ENCODE measurements at regions not wholly inside any gene's neighbourhood (a gene's known extent, or its start where the extent isn't known, plus 50 kb on each side); places are given as distances from the start of the nearest gene placed in this dataset.

DNA sequence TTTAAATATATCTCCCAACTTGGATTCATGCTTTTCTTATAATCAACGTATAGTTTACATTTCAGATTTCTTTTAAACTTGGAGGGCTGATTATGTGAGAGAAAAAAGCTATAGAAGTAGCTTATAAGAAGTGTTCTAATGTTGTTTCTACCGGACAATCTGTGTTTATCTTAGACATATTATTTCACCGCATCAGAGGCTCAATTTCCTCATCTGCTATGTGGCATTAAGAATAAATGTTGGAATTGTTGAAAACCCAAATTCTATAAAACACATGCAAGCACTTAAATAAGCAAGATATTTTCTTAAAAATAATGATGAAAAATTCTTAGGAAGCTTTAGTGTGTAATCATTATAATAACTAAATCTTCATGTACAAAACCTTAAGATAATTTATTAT is 407.9 kb downstream of the HRH4 start:
- intact Hi-C loops (cut with DNase I): no loop called here
- 76 to 84% (median 79%) methylated on average over 3 of the region's 3 CpGs for WGBS, 4 donors
- Histone ChIP-seq H3K27ac (no peak overlapping the region), H3K4me1 (replicated peaks in 1 of 2) (no peaks in the 10 kb centered on the region), H3K27me3 (no peaks in the 10 kb centered on the region), H3K9me3 (replicated peaks in 1 of 3) (no peaks in the 10 kb centered on the region), H3K4me3 (no peak overlapping the region), H3K36me3 (replicated peaks in 1 of 2) (no peaks in the 10 kb centered on the region)
- no peak for DNase-seq
- TF ChIP-seq POLR2A (IDR thresholded peaks at IDR 0.05): no peak

DNA sequence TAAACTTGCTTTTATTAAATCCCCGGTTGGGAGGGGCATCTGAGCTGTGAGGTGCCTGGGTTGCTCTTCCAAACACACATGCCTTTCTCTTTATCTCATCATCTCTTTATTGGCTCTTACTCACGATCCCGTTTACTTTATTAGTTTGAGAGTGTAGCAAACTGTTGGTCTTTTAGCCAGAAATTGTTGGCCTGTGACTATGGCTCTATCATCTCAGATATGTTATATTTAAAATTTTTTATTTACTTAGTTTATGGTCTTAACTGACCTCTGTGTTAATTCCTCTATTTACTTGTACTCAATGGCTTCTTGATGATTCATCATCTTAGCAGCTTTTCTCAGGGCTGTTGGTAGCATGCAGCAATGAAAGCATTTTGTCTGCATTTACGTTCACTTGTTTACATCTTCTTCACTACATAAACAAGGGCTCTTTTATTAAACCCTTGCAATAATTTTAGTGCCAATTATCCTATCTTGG is 408.4 kb downstream of the HRH4 start:
- H3K27me3 ChIP-seq: no peaks in the 10 kb centered on the region
- no peaks in the 10 kb centered on the region for H3K9me3 ChIP-seq (replicated peaks in 1 of 3)
- H3K4me1 ChIP-seq (replicated peaks in 1 of 2): no peaks in the 10 kb centered on the region
- intact Hi-C loops (cut with DNase I): no loop called here
- no peak overlapping the region for H3K27ac ChIP-seq
- TF ChIP-seq, protein P1, sequence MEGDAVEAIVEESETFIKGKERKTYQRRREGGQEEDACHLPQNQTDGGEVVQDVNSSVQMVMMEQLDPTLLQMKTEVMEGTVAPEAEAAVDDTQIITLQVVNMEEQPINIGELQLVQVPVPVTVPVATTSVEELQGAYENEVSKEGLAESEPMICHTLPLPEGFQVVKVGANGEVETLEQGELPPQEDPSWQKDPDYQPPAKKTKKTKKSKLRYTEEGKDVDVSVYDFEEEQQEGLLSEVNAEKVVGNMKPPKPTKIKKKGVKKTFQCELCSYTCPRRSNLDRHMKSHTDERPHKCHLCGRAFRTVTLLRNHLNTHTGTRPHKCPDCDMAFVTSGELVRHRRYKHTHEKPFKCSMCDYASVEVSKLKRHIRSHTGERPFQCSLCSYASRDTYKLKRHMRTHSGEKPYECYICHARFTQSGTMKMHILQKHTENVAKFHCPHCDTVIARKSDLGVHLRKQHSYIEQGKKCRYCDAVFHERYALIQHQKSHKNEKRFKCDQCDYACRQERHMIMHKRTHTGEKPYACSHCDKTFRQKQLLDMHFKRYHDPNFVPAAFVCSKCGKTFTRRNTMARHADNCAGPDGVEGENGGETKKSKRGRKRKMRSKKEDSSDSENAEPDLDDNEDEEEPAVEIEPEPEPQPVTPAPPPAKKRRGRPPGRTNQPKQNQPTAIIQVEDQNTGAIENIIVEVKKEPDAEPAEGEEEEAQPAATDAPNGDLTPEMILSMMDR (IDR thresholded peaks at IDR 0.05): no peak
- no peak for TF ChIP-seq POLR2A (IDR thresholded peaks at IDR 0.05)
- DNase-seq: no peak
- 61 to 73% (median 64%) methylated on average over 4 of the region's 4 CpGs for WGBS, 4 donors
- no peak overlapping the region for H3K4me3 ChIP-seq
- H3K36me3 ChIP-seq (replicated peaks in 1 of 2): no peaks in the 10 kb centered on the region

DNA sequence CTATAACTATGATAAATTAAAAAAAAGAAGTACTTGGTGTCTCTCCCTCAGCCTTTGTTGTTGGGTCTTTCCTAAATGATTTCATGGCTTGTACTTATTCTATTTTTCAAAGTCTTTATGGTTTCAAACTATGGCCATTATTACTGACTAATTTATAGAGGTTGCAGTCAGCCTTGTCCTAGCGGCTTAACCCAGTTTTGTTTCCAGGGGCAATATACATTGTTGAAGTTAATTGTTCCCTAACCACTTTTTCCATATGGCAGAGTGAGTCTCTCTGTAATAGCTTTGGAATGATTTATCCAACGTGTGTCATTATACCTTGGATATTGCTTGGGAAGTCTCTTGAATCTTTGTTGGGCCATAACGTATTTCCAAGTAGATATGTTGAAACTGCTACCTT is 408.8 kb downstream of the HRH4 start:
- H3K4me3 ChIP-seq: no peak overlapping the region
- intact Hi-C loops (cut with DNase I): no loop called here
- WGBS, 4 donors: 55 to 90% (median 71%) methylated on average over 3 of the region's 3 CpGs
- DNase-seq: no peak
- H3K27me3 ChIP-seq: no peaks in the 10 kb centered on the region
- no peaks in the 10 kb centered on the region for H3K4me1 ChIP-seq (replicated peaks in 1 of 2)
- TF ChIP-seq, protein P1 (IDR thresholded peaks at IDR 0.05): no peak
- no peak for TF ChIP-seq POLR2A (IDR thresholded peaks at IDR 0.05)
- H3K9me3 ChIP-seq (replicated peaks in 1 of 3): no peaks in the 10 kb centered on the region
- H3K36me3 ChIP-seq (replicated peaks in 1 of 2): no peaks in the 10 kb centered on the region
- H3K27ac ChIP-seq: no peak overlapping the region

DNA sequence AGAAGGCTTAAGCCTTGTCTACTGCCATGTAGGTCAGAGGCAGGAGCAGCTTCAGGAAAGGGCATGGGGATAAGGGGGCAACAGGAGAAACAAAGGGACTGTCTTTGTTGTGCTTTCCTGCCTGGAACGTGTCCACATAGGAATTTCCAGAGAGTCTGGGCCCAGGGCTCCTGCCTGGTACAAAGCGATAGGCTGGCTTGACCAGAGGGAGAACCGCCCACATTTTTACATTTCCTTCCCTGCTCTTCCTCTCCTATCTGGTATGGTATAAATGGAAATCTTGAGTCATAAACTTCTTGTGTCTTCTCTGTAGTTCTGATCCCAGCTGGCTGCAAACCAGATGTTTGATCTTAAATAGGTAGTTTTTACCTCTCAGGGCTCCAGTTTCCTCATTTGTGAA is 414.8 kb downstream of the HRH4 start:
- Histone ChIP-seq H3K9me3 (replicated peaks in 1 of 3) (no peaks in the 10 kb centered on the region), H3K4me1 (replicated peaks in 1 of 2) (no peaks in the 10 kb centered on the region), H3K27me3 (no peaks in the 10 kb centered on the region), H3K4me3 (no peak overlapping the region), H3K36me3 (replicated peaks in 1 of 2) (no peaks in the 10 kb centered on the region), H3K27ac (no peak overlapping the region)
- intact Hi-C loops (cut with DNase I): loop anchor here in 1 of 2 donors (5.0 to 10.0 kb wide), 3 partner anchors 790 to 1017 kb away; no protein-coding TSS in a partner anchor
- 81 to 90% (median 86%) methylated on average over 3 of the region's 3 CpGs for WGBS, 4 donors
- no peak for TF ChIP-seq POLR2A (IDR thresholded peaks at IDR 0.05)
- TF ChIP-seq, protein P1 (IDR thresholded peaks at IDR 0.05): no peak
- no peak for DNase-seq

DNA sequence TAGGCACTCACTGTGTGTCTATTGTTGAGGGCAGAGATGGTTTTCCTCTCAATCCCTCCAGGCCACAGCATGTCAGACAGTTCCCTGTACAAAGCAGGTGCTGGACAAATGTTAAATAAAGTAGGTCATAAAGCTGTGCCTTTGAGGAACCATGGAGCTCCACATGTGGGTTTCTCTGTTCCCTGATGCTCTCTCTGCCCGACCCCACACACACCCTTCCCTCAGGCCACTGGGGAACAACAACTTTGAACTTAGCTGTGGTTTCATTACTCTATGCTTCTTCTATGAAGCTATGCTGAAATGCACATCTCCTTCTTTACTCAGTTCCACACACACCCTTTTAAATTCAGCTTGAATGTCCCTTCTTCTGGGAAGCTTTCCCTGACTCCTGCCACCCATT is 415.3 kb downstream of the HRH4 start:
- H3K27me3 ChIP-seq: no peaks in the 10 kb centered on the region
- H3K4me1 ChIP-seq (replicated peaks in 1 of 2): no peaks in the 10 kb centered on the region
- H3K27ac ChIP-seq: no peak overlapping the region
- intact Hi-C loops (cut with DNase I): loop anchor here in 1 of 2 donors (5.0 to 10.0 kb wide), 3 partner anchors 789 to 1017 kb away; no protein-coding TSS in a partner anchor
- H3K36me3 ChIP-seq (replicated peaks in 1 of 2): no peaks in the 10 kb centered on the region
- WGBS, 4 donors: 33 to 68% (median 48%) methylated on average over 1 of the region's 1 CpG
- no peaks in the 10 kb centered on the region for H3K9me3 ChIP-seq (replicated peaks in 1 of 3)
- no peak for DNase-seq
- TF ChIP-seq POLR2A (IDR thresholded peaks at IDR 0.05): no peak
- TF ChIP-seq, protein P1 (IDR thresholded peaks at IDR 0.05): no peak
- H3K4me3 ChIP-seq: no peak overlapping the region

Measured in adrenal gland (tissue), 9 donors.